ENCODE measurements at regions not wholly inside any gene's neighbourhood (a gene's known extent, or its start where the extent isn't known, plus 50 kb on each side); places are given as distances from the start of the nearest gene placed in this dataset.

DNA sequence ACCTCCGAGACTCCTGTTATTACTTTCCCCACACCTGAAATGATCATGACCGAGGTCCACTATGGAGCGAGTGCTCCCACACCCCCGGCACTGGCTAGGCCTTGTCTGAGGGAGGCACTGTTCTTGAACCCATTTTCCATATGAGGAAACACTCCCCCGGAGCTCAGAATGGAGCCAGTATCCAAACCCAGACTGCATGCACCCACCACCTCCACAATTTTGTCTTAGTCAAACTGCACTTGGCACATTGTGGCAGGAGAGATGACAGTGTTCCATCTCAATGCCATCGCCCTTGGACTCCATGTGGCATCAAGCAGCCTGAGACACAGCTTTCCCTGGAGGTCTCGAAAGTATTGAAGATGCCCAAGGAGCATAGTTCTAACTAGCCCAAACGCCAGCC is 154.1 kb downstream of the NUP210 start:
- Histone ChIP-seq H3K27me3 (ENCODE audit: control insufficient read depth in 1 of 2, insufficient read depth in 2 of 2, low read length in 2 of 2) (no peaks in the 10 kb centered on the region), H3K27ac (ENCODE audit: low read depth in 2 of 2, low read length in 1 of 2) (no peak overlapping the region), H3K9me3 (ENCODE audit: control insufficient read depth in 2 of 2, insufficient read depth in 1 of 2, low read depth in 1 of 2, low read length in 1 of 2) (peaks cover 0 to 11% of the 10 kb centered on the region in 2 donors), H3K36me3 (ENCODE audit: control insufficient read depth in 2 of 2, insufficient read depth in 2 of 2, low read length in 1 of 2) (no peaks in the 10 kb centered on the region), H3K4me1 (ENCODE audit: control insufficient read depth in 2 of 2, insufficient read depth in 2 of 2, low read length in 1 of 2) (no peaks in the 10 kb centered on the region), H3K4me3 (ENCODE audit: low read depth in 1 of 2, low read length in 2 of 2) (no peak overlapping the region)
- 91 to 92% methylated on average over 8 of the region's 8 CpGs for WGBS, 2 donors

DNA sequence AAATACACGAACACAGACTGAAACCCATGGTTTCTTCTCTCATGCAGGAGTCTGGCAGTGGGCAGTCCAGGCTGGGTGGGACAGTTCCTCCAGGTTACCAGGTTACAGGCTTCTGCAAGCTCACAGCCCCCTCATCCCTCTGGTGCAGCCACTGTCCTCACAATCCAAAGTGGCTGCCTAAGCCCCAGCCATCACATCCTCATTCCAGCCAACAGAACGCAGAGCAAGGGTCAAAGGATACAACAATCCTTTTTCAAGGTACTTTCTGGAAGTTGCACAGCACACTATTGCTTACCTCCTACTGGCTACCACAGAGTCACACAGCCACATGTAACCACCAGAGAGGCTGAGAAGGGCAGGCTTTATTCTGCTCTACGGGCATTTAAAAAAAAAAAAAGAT is 154.6 kb downstream of the NUP210 start:
- 79 to 88% methylated on average over 3 of the region's 3 CpGs for WGBS, 2 donors
- Histone ChIP-seq H3K27me3 (ENCODE audit: control insufficient read depth in 1 of 2, insufficient read depth in 2 of 2, low read length in 2 of 2) (no peaks in the 10 kb centered on the region), H3K4me3 (ENCODE audit: low read depth in 1 of 2, low read length in 2 of 2) (no peak overlapping the region), H3K4me1 (ENCODE audit: control insufficient read depth in 2 of 2, insufficient read depth in 2 of 2, low read length in 1 of 2) (no peaks in the 10 kb centered on the region), H3K36me3 (ENCODE audit: control insufficient read depth in 2 of 2, insufficient read depth in 2 of 2, low read length in 1 of 2) (no peaks in the 10 kb centered on the region), H3K9me3 (ENCODE audit: control insufficient read depth in 2 of 2, insufficient read depth in 1 of 2, low read depth in 1 of 2, low read length in 1 of 2) (peaks cover 0 to 11% of the 10 kb centered on the region in 2 donors), H3K27ac (ENCODE audit: low read depth in 2 of 2, low read length in 1 of 2) (no peak overlapping the region)

DNA sequence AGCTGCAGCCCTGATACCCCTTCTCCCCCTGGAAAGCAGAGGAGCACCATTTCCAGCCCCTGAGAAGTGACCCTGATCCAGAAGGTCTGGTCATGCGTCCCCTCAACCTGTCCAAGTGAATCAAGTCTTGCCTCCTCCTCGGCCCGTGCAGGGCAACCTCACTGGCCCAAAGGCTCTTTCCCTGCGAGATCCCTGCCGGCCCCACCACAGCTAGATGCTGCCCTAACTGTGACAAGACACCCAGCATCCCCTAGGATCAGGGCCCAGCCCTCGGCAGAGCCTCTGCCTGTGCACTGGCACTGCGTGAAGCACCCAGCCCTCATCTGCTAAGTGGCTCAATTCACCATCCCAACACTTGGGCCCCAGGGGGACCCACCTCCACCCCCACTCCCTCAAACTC is 155.1 kb downstream of the NUP210 start:
- WGBS, 2 donors = 88 to 91% methylated on average over 7 of the region's 7 CpGs
- Histone ChIP-seq H3K4me1 (ENCODE audit: control insufficient read depth in 2 of 2, insufficient read depth in 2 of 2, low read length in 1 of 2) (no peaks in the 10 kb centered on the region), H3K36me3 (ENCODE audit: control insufficient read depth in 2 of 2, insufficient read depth in 2 of 2, low read length in 1 of 2) (no peaks in the 10 kb centered on the region), H3K27me3 (ENCODE audit: control insufficient read depth in 1 of 2, insufficient read depth in 2 of 2, low read length in 2 of 2) (no peaks in the 10 kb centered on the region), H3K9me3 (ENCODE audit: control insufficient read depth in 2 of 2, insufficient read depth in 1 of 2, low read depth in 1 of 2, low read length in 1 of 2) (peaks cover 0 to 11% of the 10 kb centered on the region in 2 donors), H3K4me3 (ENCODE audit: low read depth in 1 of 2, low read length in 2 of 2) (no peak overlapping the region), H3K27ac (ENCODE audit: low read depth in 2 of 2, low read length in 1 of 2) (no peak overlapping the region)

DNA sequence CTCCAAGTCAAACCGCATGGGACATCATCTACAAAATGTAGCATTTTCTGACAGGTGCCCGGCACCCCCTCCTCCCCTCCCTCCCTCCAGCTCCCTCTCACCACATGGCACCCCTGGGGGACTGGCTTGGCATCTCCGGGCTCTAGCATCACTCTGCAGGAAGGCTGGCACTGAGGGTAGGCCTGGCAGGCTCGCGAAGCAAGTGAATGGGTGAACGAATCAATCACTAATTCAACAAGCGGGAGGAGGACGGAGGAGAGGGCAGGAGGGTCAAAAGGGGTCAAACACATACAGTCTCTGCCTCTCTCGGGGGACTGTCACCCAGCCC is 155.7 kb downstream of the NUP210 start:
- no peaks in the 10 kb centered on the region for H3K27me3 ChIP-seq (ENCODE audit: control insufficient read depth in 1 of 2, insufficient read depth in 2 of 2, low read length in 2 of 2)
- no peak overlapping the region for H3K4me3 ChIP-seq (ENCODE audit: low read depth in 1 of 2, low read length in 2 of 2)
- H3K36me3 ChIP-seq (ENCODE audit: control insufficient read depth in 2 of 2, insufficient read depth in 2 of 2, low read length in 1 of 2) = no peaks in the 10 kb centered on the region
- peaks cover 0 to 9% of the 10 kb centered on the region in 2 donors for H3K9me3 ChIP-seq (ENCODE audit: control insufficient read depth in 2 of 2, insufficient read depth in 1 of 2, low read depth in 1 of 2, low read length in 1 of 2)
- no peaks in the 10 kb centered on the region for H3K4me1 ChIP-seq (ENCODE audit: control insufficient read depth in 2 of 2, insufficient read depth in 2 of 2, low read length in 1 of 2)
- WGBS, 2 donors = 71 to 87% methylated on average over 9 of the region's 9 CpGs
- H3K27ac ChIP-seq (ENCODE audit: low read depth in 2 of 2, low read length in 1 of 2) = peak overlapping the region in 1 of 2 donors; percentile 17

DNA sequence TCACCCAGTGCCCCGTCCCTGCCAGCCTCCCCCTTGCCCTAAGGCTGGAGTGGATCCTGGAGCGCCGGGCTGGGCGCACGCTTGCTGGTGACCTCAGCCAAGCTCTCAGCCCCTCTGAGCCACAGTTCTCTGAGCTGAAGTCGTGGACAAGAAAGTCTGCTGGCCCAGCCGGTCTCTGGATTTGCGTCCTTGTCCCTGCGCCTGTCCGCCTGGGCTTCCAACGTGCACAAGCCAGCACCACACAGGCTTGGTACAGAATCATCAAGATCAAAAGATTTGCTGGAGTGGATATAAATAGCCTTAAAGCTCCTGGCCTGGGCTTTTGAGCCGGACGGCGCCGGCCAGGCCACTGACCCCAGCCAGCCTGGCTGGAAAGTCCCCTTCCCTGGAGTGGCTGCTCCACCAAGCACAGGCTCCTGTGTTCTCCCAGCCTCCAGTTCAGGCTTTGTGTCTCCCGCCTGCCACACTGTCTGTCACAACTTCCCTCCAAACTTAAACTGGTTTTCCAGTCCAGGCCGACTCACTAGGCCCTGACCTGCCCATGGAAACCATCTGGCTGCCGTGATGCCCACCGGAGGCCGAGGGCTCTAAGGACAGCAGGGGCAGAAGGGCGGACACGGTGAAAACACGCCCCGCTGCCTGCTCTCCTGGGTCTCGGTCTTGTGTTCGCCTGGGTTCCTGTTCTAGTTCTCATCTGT is 156.2 kb downstream of the NUP210 start:
- Histone ChIP-seq H3K27ac (ENCODE audit: low read depth in 2 of 2, low read length in 1 of 2) (peak overlapping the region; percentile 17 to 36), H3K36me3 (ENCODE audit: control insufficient read depth in 2 of 2, insufficient read depth in 2 of 2, low read length in 1 of 2) (no peaks in the 10 kb centered on the region), H3K27me3 (ENCODE audit: control insufficient read depth in 1 of 2, insufficient read depth in 2 of 2, low read length in 2 of 2) (no peaks in the 10 kb centered on the region), H3K9me3 (ENCODE audit: control insufficient read depth in 2 of 2, insufficient read depth in 1 of 2, low read depth in 1 of 2, low read length in 1 of 2) (peaks cover 0 to 5% of the 10 kb centered on the region in 2 donors), H3K4me1 (ENCODE audit: control insufficient read depth in 2 of 2, insufficient read depth in 2 of 2, low read length in 1 of 2) (no peaks in the 10 kb centered on the region), H3K4me3 (ENCODE audit: low read depth in 1 of 2, low read length in 2 of 2) (no peak overlapping the region)
- 70 to 79% methylated on average over 26 of the region's 26 CpGs for WGBS, 2 donors

DNA sequence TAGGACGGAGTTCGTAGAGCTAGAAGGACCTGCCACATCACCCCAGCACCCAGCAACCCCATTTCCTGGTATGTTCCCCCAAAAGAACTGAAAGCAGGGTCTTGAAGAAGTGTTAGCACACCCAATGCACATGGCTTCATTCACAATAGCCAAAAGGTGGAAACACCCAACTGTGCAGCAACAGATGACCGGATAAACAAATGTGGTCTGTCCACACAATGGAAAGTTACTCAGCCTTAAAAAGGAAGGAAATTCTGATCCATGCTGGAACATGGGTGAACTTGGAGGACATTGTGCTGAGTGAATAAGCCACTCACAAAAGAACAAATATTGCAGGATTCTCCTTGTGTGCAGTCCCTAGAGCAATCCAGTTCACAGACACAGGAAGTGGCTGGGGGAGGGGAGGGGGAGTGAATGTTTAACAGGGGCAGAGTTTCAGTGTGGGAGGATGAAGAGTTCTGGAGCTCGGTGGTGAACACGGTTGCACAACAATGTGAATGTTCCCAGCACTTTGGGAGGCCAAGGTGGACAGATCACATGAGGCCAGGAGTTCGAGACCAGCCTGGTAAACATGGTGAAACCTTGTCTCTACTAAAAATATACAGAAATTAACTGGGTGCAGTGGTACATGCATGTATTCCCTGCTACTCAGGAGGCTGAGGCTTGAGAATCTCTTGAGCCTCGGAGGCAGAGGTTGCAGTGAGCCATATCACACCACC is 157.5 kb downstream of the NUP210 start:
- Histone ChIP-seq H3K4me3 (ENCODE audit: low read depth in 1 of 2, low read length in 2 of 2) (no peak overlapping the region), H3K4me1 (ENCODE audit: control insufficient read depth in 2 of 2, insufficient read depth in 2 of 2, low read length in 1 of 2) (no peaks in the 10 kb centered on the region), H3K27ac (ENCODE audit: low read depth in 2 of 2, low read length in 1 of 2) (peak overlapping the region in 1 of 2 donors; percentile 15), H3K9me3 (ENCODE audit: control insufficient read depth in 2 of 2, insufficient read depth in 1 of 2, low read depth in 1 of 2, low read length in 1 of 2) (peaks cover 0 to 3% of the 10 kb centered on the region in 2 donors), H3K27me3 (ENCODE audit: control insufficient read depth in 1 of 2, insufficient read depth in 2 of 2, low read length in 2 of 2) (no peaks in the 10 kb centered on the region), H3K36me3 (ENCODE audit: control insufficient read depth in 2 of 2, insufficient read depth in 2 of 2, low read length in 1 of 2) (no peaks in the 10 kb centered on the region)
- 65 to 67% methylated on average over 7 of the region's 7 CpGs for WGBS, 2 donors

DNA sequence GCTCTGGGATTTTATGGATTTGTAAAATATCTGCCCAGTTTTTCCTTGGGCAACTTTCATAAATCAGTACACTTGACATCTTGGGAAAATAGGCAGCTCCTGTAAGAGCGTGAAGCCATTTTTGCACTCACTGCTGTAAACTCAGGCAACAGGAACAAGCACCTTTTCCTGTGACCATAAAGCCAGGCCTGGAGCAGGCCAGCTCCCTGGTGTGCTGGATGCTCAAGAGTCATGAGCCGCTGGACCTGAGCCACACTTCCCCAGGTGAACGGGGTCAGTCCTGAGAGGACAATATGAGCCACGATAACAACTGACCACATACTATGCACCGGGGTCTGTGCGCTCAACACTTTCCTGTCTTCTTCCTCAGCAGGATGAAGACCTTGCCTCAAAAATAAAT is 158.2 kb downstream of the NUP210 start:
- WGBS, 2 donors = 84 to 85% methylated on average over 6 of the region's 6 CpGs
- Histone ChIP-seq H3K27ac (ENCODE audit: low read depth in 2 of 2, low read length in 1 of 2) (peak overlapping the region in 1 of 2 donors; percentile 15), H3K4me1 (ENCODE audit: control insufficient read depth in 2 of 2, insufficient read depth in 2 of 2, low read length in 1 of 2) (no peaks in the 10 kb centered on the region), H3K27me3 (ENCODE audit: control insufficient read depth in 1 of 2, insufficient read depth in 2 of 2, low read length in 2 of 2) (no peaks in the 10 kb centered on the region), H3K4me3 (ENCODE audit: low read depth in 1 of 2, low read length in 2 of 2) (no peak overlapping the region), H3K9me3 (ENCODE audit: control insufficient read depth in 2 of 2, insufficient read depth in 1 of 2, low read depth in 1 of 2, low read length in 1 of 2) (peaks cover 0 to 3% of the 10 kb centered on the region in 2 donors), H3K36me3 (ENCODE audit: control insufficient read depth in 2 of 2, insufficient read depth in 2 of 2, low read length in 1 of 2) (no peaks in the 10 kb centered on the region)

DNA sequence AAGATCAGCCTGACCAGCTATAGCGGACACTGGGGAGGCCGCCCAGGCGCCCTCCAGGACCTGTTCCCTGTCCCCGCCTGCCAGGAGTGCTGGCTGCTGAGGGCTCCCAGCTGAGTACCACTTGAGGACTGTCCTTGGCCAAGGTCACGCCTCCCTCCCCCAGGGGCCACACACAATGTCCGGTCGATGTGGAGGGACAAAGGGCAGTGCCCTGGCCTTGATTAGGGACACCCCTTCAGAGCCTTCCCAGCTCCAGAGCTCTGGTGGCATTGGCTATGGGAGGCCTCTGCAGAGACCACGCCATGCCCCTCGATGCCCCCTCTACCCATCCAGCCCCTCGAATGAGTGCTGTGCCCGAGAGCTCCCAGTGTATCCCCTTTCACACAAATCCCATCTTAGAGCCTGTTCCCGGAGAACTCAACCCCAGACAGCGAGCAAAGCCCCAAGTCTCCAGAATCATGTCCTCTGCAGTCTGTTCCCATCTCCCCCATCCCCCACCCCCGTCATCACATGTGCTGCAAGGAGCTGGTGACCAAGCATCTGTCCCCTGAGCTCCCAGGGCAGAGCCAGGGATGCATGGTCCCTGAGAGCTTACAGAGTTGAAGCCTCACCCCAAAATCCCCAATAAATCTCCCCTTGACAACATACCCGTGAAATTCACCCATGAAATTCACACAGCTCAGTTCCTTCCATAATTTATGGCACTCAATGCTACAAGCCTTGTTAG is 158.9 kb downstream of the NUP210 start:
- no peaks in the 10 kb centered on the region for H3K27me3 ChIP-seq (ENCODE audit: control insufficient read depth in 1 of 2, insufficient read depth in 2 of 2, low read length in 2 of 2)
- no peak overlapping the region for H3K27ac ChIP-seq (ENCODE audit: low read depth in 2 of 2, low read length in 1 of 2)
- no peaks in the 10 kb centered on the region for H3K36me3 ChIP-seq (ENCODE audit: control insufficient read depth in 2 of 2, insufficient read depth in 2 of 2, low read length in 1 of 2)
- no peaks in the 10 kb centered on the region for H3K4me1 ChIP-seq (ENCODE audit: control insufficient read depth in 2 of 2, insufficient read depth in 2 of 2, low read length in 1 of 2)
- no peak overlapping the region for H3K4me3 ChIP-seq (ENCODE audit: low read depth in 1 of 2, low read length in 2 of 2)
- 87 to 88% methylated on average over 15 of the region's 15 CpGs for WGBS, 2 donors
- peaks cover 0 to 3% of the 10 kb centered on the region in 2 donors for H3K9me3 ChIP-seq (ENCODE audit: control insufficient read depth in 2 of 2, insufficient read depth in 1 of 2, low read depth in 1 of 2, low read length in 1 of 2)

DNA sequence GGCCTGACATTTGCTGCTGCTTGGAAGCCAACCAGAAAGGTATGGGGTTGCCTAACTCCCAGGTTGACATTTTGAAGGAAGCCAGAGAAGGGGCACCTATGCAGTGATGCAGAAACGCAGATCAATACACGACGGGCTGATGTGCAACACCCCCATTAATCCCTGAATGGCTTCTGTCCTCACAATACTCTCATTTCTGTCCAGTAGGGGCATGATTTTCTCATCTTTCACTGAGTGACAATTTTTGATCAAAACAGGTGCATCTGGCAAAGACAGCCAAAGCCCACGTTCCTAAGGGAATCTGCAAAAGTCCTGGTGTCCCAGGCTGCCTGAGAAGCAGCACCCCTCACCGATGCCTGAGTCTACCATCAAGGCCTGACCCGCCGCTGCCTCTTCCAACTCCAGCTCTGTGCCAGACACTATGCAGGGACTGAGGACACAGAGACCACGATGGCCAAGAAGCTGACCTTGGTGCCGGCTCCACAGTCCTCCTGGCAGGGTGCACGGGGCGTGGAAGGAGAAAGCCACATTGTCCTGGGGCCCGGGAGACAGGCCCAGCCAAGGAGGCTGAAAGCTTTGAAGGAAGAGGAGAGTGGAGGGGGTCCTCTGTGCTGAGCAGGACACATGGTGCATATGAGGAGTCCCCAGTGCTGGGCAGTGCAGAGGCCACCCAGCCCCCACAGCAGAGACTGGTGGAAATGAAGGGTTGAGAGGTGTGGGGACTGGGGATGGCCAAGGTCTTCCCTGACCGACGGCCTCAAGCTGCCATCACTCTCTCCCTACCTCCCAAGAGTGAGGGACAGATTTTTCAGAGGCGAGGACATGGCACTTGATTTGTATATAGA is 159.6 kb downstream of the NUP210 start:
- 78 to 81% methylated on average over 15 of the region's 15 CpGs for WGBS, 2 donors
- Histone ChIP-seq H3K27me3 (ENCODE audit: control insufficient read depth in 1 of 2, insufficient read depth in 2 of 2, low read length in 2 of 2) (no peaks in the 10 kb centered on the region), H3K4me1 (ENCODE audit: control insufficient read depth in 2 of 2, insufficient read depth in 2 of 2, low read length in 1 of 2) (no peaks in the 10 kb centered on the region), H3K9me3 (ENCODE audit: control insufficient read depth in 2 of 2, insufficient read depth in 1 of 2, low read depth in 1 of 2, low read length in 1 of 2) (peaks cover 0 to 2% of the 10 kb centered on the region in 2 donors), H3K27ac (ENCODE audit: low read depth in 2 of 2, low read length in 1 of 2) (no peak overlapping the region), H3K36me3 (ENCODE audit: control insufficient read depth in 2 of 2, insufficient read depth in 2 of 2, low read length in 1 of 2) (no peaks in the 10 kb centered on the region), H3K4me3 (ENCODE audit: low read depth in 1 of 2, low read length in 2 of 2) (no peak overlapping the region)

All from esophagus (tissue), 2 donors.